ENCODE measurements at regions not wholly inside any gene's neighbourhood (a gene's known extent, or its start where the extent isn't known, plus 50 kb on each side); places are given as distances from the start of the nearest gene placed in this dataset.

GRCh38 chr17:34811561-34811960 lies 149.7 kb downstream of the CCT6B start:
- TF ChIP-seq CTCF (conservative IDR thresholded peaks at IDR 0.05; ENCODE audit: low read depth, low read length), result no peak
- no peak for TF ChIP-seq EZH2 (IDR thresholded peaks at IDR 0.05; ENCODE audit: low read length, unreplicated experiment)
- no peak for TF ChIP-seq EZH2phosphoT487 (IDR thresholded peaks at IDR 0.05; ENCODE audit: borderline replicate concordance, low read length)

All from PC-3 (cell line).